HEK293 (cell line): ENCODE measurements at regions not wholly inside any gene's neighbourhood (a gene's known extent, or its start where the extent isn't known, plus 50 kb on each side); places are given as distances from the start of the nearest gene placed in this dataset.
"Not testable (repeated sequence)": the region's sequence is repeated elsewhere in the genome, so short reads cannot be mapped to it uniquely, and the experiment has no call there.

Experiments used
- CTCF ChIA-PET: fragments of 350-600 bp; formaldehyde crosslinking; extraction: SDS; loops from one replicate; lab custom pipeline; 2021; ENCODE audit warnings: antibody characterized with exemption; lab: Yijun Ruan, JAX
- POLR2A ChIA-PET: fragments of 300-600 bp; formaldehyde crosslinking; extraction: SDS; loops from one replicate; lab custom pipeline; 2020; ENCODE audit warnings: antibody characterized with exemption, inconsistent platforms; lab: Yijun Ruan, JAX
- H3K27ac ChIP-seq: fragments of 200-500 bp; sonication (Bioruptor generic); 2 replicates; pipeline ENCODE4 v1.5.1; 2014; ENCODE audit warnings: low read depth, low read length, control low read depth, inconsistent platforms; ENCODE audit errors: extremely low read depth
- H3K36me3 ChIP-seq, 2 experiments: fragments of 200-500 bp in 1 of 2; sonication (Bioruptor generic) in 1 of 2; 1 replicate in 1 of 2; 2 replicates in 1 of 2; pipeline ENCODE4 v1.5.1; 2014 to 2017; ENCODE audit warnings: inconsistent platforms in 2 of 2, low read length in 2 of 2; ENCODE audit not compliant: control insufficient read depth in 2 of 2, insufficient read depth in 1 of 2
- H3K4me1 ChIP-seq: fragments of 200-500 bp; sonication (Bioruptor generic); 2 replicates; pipeline ENCODE4 v1.5.1; 2014; ENCODE audit warnings: mild to moderate bottlenecking, low read length, inconsistent platforms; ENCODE audit not compliant: control insufficient read depth, insufficient read depth
- H3K4me3 ChIP-seq: 2 replicates; pipeline ENCODE4 v1.5.1; 2011; ENCODE audit warnings: low read depth, mild to moderate bottlenecking, control low read depth, low read length, moderate library complexity
- H3K9me3 ChIP-seq: fragments of 200-500 bp; sonication (Bioruptor generic); 2 replicates; pipeline ENCODE4 v1.5.1; 2014; ENCODE audit warnings: low read depth, low read length, inconsistent platforms; ENCODE audit not compliant: control insufficient read depth, insufficient read depth
- BCL11A ChIP-seq: fragments of 450-650 bp; formaldehyde crosslinking; IDR thresholded peaks from 2 replicates; pipeline ENCODE4 v1.5.1; 2016; ENCODE audit warnings: low read depth, missing biosample characterization, missing genetic modification characterization
- EGR2 ChIP-seq: fragments of 450-650 bp; formaldehyde crosslinking; IDR thresholded peaks from 2 replicates; pipeline ENCODE4 v1.5.1; 2016; ENCODE audit warnings: low read depth, missing biosample characterization, missing genetic modification characterization
- HOXA7 ChIP-seq: sonication (generic); formaldehyde crosslinking; IDR thresholded peaks from 2 replicates; pipeline ENCODE4 v1.8.1; 2022; ENCODE audit warnings: missing genetic modification reagents, borderline replicate concordance
- HOXD13 ChIP-seq: sonication (generic); formaldehyde crosslinking; IDR thresholded peaks from 2 replicates; pipeline ENCODE4 v1.8.0; 2022; ENCODE audit warnings: missing genetic modification reagents, borderline replicate concordance
- KLF10 ChIP-seq: fragments of 450-650 bp; IDR thresholded peaks from 2 replicates; pipeline ENCODE4 v1.5.1; 2018; ENCODE audit warnings: missing biosample characterization, mild to moderate bottlenecking, missing genetic modification characterization
- KLF16 ChIP-seq: fragments of 450-650 bp; formaldehyde crosslinking; IDR thresholded peaks from 2 replicates; pipeline ENCODE4 v1.5.1; 2017; ENCODE audit warnings: missing biosample characterization, missing genetic modification characterization
- SP2 ChIP-seq: fragments of 450-650 bp; formaldehyde crosslinking; IDR thresholded peaks from 2 replicates; pipeline ENCODE4 v1.5.1; 2016; ENCODE audit warnings: missing biosample characterization, missing genetic modification characterization
- SP7 ChIP-seq: fragments of 450-650 bp; formaldehyde crosslinking; IDR thresholded peaks from 2 replicates; pipeline ENCODE4 v1.5.1; 2016; ENCODE audit warnings: missing biosample characterization, missing genetic modification characterization
- YY2 ChIP-seq: fragments of 450-650 bp; formaldehyde crosslinking; IDR thresholded peaks from 2 replicates; pipeline ENCODE4 v1.5.1; 2016; ENCODE audit warnings: missing biosample characterization, missing genetic modification characterization
- ZFHX2 ChIP-seq: fragments of 450-650 bp; formaldehyde crosslinking; conservative IDR thresholded peaks from 2 replicates; pipeline ENCODE4 v1.5.1; 2016; ENCODE audit warnings: missing biosample characterization, missing genetic modification characterization
- ZNF138 ChIP-seq: fragments of 450-650 bp; formaldehyde crosslinking; IDR thresholded peaks from 2 replicates; pipeline ENCODE4 v1.5.1; 2016; ENCODE audit warnings: missing biosample characterization, missing genetic modification characterization, borderline replicate concordance
- ZNF292 ChIP-seq: fragments of 450-650 bp; formaldehyde crosslinking; IDR thresholded peaks from 2 replicates; pipeline ENCODE4 v1.5.1; 2016; ENCODE audit warnings: low read depth, missing biosample characterization, missing genetic modification characterization, borderline replicate concordance
- ZNF311 ChIP-seq: fragments of 450-650 bp; formaldehyde crosslinking; IDR thresholded peaks from 2 replicates; pipeline ENCODE4 v1.5.1; 2017; ENCODE audit warnings: missing biosample characterization, missing genetic modification characterization, borderline replicate concordance
- ZNF366 ChIP-seq: fragments of 450-650 bp; formaldehyde crosslinking; conservative IDR thresholded peaks from 2 replicates; pipeline ENCODE4 v1.5.1; 2016; ENCODE audit warnings: missing biosample characterization, missing genetic modification characterization
- ZNF48 ChIP-seq: fragments of 450-650 bp; formaldehyde crosslinking; IDR thresholded peaks from 2 replicates; pipeline ENCODE4 v1.5.1; 2016; ENCODE audit warnings: missing biosample characterization, missing genetic modification characterization
- ZNF600 ChIP-seq: fragments of 450-650 bp; formaldehyde crosslinking; IDR thresholded peaks from 2 replicates; pipeline ENCODE4 v1.5.1; 2016; ENCODE audit warnings: missing biosample characterization, missing genetic modification characterization
- ZNF76 ChIP-seq: fragments of 450-650 bp; formaldehyde crosslinking; IDR thresholded peaks from 2 replicates; pipeline ENCODE4; 2016; ENCODE audit warnings: low read depth, missing biosample characterization, missing genetic modification characterization, borderline replicate concordance
- ZNF768 ChIP-seq: fragments of 450-650 bp; formaldehyde crosslinking; IDR thresholded peaks from 2 replicates; pipeline ENCODE4 v1.5.1; 2018; ENCODE audit warnings: missing biosample characterization, mild to moderate bottlenecking, missing genetic modification characterization
- TF ChIP-seq, protein P1 (sequence below): fragments of 450-650 bp; formaldehyde crosslinking; IDR thresholded peaks from 2 replicates; pipeline ENCODE4 v1.5.1; 2016; ENCODE audit warnings: missing biosample characterization, missing genetic modification characterization
- TF ChIP-seq, protein P2 (sequence below): fragments of 450-650 bp; formaldehyde crosslinking; IDR thresholded peaks from 2 replicates; pipeline ENCODE4 v1.5.1; 2016; ENCODE audit warnings: missing biosample characterization, missing genetic modification characterization
- TF ChIP-seq, protein P3 (sequence below): fragments of 450-650 bp; formaldehyde crosslinking; IDR thresholded peaks from 2 replicates; pipeline ENCODE4 v1.5.1; 2016; ENCODE audit warnings: missing biosample characterization, missing genetic modification characterization
- TF ChIP-seq, protein P4 (sequence below): fragments of 450-650 bp; formaldehyde crosslinking; IDR thresholded peaks from 2 replicates; pipeline ENCODE4 v1.5.1; 2017; ENCODE audit warnings: missing biosample characterization, missing genetic modification characterization

DNA sequence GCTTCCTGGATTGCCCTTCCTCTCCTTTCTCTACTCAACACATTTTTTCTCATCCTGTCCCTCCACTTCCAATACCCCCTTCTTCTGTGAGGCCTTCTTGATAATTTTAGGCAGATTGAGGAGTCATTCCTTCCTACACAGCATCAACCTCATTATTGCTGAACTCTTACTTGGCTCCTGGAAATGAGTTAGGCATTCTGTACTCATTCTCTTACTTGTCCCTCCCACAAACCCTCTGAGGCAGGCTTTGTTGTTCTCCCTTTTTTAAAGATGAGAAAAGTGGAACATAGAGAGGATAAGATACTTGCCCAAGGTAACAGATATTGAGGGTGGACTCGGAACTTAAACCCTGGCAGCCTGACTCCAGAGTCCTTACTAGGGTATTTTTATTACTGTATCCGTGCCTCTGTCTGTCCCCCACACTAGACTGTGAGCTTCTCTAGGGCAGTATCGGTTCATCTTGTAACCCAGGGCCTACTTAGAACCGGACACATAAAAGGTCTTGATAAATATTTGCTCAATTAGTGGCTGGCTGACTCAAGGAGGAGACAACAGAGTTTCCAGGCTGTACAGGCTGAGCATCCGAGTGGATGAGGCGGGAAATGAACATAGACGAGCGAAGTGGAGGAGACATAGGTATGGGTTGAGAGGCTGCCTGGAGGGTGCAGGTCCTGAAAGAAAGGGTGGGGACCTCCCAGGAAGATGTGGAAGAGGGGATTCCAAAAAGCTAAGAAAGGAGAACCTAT, 148.7 kb upstream of the ATP2B2 start:
- H3K4me1 ChIP-seq = no peaks in the 10 kb centered on the region
- no peak overlapping the region for H3K4me3 ChIP-seq
- H3K9me3 ChIP-seq = no peaks in the 10 kb centered on the region
- no peaks in the 10 kb centered on the region for H3K36me3 ChIP-seq
- CTCF ChIA-PET = interaction anchor here (0.5 to 1.4 kb wide), 3 partner anchors 85 to 657 kb away, joined by 3 to 5 read pairs (median 3); no protein-coding TSS in a partner anchor
- TF ChIP-seq ZNF76 (tag by site-specific recombination) = no peak
- TF ChIP-seq YY2 (tag by site-specific recombination) = no peak
- TF ChIP-seq ZNF138 (tag by site-specific recombination) = no peak
- TF ChIP-seq, all 188 proteins: peak for 0
- POLR2A ChIA-PET = no interaction called here
- no peak overlapping the region for H3K27ac ChIP-seq

DNA sequence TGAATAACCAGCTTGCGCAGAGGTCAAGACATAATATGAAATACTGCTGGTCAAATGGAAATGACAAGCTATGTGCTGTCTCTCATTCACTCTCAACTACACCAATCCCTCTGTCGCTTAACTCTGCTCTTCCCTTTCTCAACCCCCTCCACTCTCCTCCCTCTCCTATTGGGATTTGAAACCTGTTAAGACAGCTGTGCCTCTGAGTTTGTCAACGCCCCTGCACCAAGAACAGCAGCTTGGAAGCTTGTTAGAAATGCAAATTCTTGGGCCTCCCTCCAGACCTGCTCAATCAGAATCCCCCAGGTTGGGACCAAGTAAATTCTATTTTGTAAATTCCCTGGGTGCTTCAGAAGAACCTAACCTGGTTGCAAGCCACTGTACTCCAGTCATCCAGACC, 149.7 kb upstream of the ATP2B2 start:
- H3K36me3 ChIP-seq = no peaks in the 10 kb centered on the region
- no peak overlapping the region for H3K4me3 ChIP-seq
- TF ChIP-seq ZNF366 (tag by site-specific recombination) = no peak
- no peak for TF ChIP-seq HOXD13 (CRISPR knock-in tag)
- no peak for TF ChIP-seq ZNF292 (tag by site-specific recombination)
- no peak for TF ChIP-seq SP7 (tag by site-specific recombination)
- TF ChIP-seq, protein P1, sequence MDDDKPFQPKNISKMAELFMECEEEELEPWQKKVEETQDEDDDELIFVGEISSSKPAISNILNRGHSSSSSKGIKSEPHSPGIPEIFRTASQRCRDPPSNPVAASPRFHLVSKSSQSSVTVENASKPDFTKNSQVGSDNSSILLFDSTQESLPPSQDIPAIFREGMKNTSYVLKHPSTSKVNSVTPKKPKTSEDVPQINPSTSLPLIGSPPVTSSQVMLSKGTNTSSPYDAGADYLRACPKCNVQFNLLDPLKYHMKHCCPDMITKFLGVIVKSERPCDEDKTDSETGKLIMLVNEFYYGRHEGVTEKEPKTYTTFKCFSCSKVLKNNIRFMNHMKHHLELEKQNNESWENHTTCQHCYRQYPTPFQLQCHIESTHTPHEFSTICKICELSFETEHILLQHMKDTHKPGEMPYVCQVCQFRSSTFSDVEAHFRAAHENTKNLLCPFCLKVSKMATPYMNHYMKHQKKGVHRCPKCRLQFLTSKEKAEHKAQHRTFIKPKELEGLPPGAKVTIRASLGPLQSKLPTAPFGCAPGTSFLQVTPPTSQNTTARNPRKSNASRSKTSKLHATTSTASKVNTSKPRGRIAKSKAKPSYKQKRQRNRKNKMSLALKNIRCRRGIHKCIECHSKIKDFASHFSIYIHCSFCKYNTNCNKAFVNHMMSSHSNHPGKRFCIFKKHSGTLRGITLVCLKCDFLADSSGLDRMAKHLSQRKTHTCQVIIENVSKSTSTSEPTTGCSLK (tag by site-specific recombination) = no peak
- TF ChIP-seq, protein P2, sequence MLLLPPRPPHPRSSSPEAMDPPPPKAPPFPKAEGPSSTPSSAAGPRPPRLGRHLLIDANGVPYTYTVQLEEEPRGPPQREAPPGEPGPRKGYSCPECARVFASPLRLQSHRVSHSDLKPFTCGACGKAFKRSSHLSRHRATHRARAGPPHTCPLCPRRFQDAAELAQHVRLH (tag by site-specific recombination) = no peak
- no peak for TF ChIP-seq KLF10 (tag by site-specific recombination)
- TF ChIP-seq, protein P3, sequence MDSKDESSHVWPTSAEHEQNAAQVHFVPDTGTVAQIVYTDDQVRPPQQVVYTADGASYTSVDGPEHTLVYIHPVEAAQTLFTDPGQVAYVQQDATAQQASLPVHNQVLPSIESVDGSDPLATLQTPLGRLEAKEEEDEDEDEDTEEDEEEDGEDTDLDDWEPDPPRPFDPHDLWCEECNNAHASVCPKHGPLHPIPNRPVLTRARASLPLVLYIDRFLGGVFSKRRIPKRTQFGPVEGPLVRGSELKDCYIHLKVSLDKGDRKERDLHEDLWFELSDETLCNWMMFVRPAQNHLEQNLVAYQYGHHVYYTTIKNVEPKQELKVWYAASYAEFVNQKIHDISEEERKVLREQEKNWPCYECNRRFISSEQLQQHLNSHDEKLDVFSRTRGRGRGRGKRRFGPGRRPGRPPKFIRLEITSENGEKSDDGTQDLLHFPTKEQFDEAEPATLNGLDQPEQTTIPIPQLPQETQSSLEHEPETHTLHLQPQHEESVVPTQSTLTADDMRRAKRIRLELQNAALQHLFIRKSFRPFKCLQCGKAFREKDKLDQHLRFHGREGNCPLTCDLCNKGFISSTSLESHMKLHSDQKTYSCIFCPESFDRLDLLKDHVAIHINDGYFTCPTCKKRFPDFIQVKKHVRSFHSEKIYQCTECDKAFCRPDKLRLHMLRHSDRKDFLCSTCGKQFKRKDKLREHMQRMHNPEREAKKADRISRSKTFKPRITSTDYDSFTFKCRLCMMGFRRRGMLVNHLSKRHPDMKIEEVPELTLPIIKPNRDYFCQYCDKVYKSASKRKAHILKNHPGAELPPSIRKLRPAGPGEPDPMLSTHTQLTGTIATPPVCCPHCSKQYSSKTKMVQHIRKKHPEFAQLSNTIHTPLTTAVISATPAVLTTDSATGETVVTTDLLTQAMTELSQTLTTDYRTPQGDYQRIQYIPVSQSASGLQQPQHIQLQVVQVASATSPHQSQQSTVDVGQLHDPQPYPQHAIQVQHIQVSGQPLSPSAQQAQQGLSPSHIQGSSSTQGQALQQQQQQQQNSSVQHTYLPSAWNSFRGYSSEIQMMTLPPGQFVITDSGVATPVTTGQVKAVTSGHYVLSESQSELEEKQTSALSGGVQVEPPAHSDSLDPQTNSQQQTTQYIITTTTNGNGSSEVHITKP (tag by site-specific recombination) = no peak
- TF ChIP-seq BCL11A (tag by site-specific recombination) = no peak
- no peak for TF ChIP-seq ZFHX2 (tag by site-specific recombination)
- no peak for TF ChIP-seq ZNF600
- no peak for TF ChIP-seq ZNF311
- TF ChIP-seq HOXA7 (CRISPR knock-in tag) = no peak
- TF ChIP-seq EGR2 = no peak
- no peak for TF ChIP-seq ZNF768 (tag by site-specific recombination)
- TF ChIP-seq KLF16 (tag by site-specific recombination) = no peak
- TF ChIP-seq, protein P4, sequence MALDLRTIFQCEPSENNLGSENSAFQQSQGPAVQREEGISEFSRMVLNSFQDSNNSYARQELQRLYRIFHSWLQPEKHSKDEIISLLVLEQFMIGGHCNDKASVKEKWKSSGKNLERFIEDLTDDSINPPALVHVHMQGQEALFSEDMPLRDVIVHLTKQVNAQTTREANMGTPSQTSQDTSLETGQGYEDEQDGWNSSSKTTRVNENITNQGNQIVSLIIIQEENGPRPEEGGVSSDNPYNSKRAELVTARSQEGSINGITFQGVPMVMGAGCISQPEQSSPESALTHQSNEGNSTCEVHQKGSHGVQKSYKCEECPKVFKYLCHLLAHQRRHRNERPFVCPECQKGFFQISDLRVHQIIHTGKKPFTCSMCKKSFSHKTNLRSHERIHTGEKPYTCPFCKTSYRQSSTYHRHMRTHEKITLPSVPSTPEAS (tag by site-specific recombination) = no peak
- no peak for TF ChIP-seq ZNF48
- TF ChIP-seq SP2 = no peak
- no peaks in the 10 kb centered on the region for H3K9me3 ChIP-seq
- H3K4me1 ChIP-seq = no peaks in the 10 kb centered on the region
- H3K27ac ChIP-seq = no peak overlapping the region
- ChIA-PET CTCF (no interaction called here), POLR2A (no interaction called here)

DNA sequence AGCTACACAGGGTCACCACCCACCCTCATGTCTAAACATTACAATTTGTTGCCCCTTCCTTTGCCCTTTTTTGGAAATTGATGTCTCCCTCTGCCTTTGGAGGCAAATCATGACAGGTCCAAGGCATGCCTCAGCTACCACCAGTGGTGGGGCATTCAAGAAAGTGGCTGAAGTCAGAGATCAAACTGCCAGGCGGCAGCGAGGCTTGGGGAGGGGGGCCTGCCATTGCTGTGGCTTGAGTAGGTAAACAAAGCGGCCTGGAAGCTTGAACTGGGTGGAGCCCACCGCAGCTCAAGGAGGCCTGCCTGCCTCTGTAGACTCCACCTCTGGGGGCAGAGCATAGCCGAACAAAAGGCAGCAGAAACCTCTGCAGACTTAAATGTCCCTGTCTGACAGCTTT, 152.0 kb upstream of the ATP2B2 start:
- CTCF ChIA-PET = interaction anchor here (0.5 kb wide), 1 partner anchor 639 kb away, joined by 3 read pairs; no protein-coding TSS in a partner anchor
- POLR2A ChIA-PET = not testable (repeated sequence)

More for the DNA sequence above, 152.0 kb upstream of the ATP2B2 start:
- H3K4me1 ChIP-seq, H3K4me3 ChIP-seq, H3K9me3 ChIP-seq, H3K27ac ChIP-seq, H3K36me3 ChIP-seq: not testable (repeated sequence)
